T follicular helper cell (primary cell): ENCODE measurements at regions not wholly inside any gene's neighbourhood (a gene's known extent, or its start where the extent isn't known, plus 50 kb on each side); places are given as distances from the start of the nearest gene placed in this dataset.

ENCODE experiments used
- DNase-seq: peaks from one replicate; pipeline ENCODE4 v3.0.0-alpha.2; 2020; ENCODE audit warnings: low read depth

GRCh38 chr12:4134448-4135263, 138.9 kb upstream of the CCND2 start:
- DNase-seq: no peak

GRCh38 chr12:4133636-4134447, 139.7 kb upstream of the CCND2 start:
- no peak for DNase-seq

GRCh38 chr12:4133029-4133428, 140.5 kb upstream of the CCND2 start:
- no peak for DNase-seq

GRCh38 chr12:4121506-4122020, 152.0 kb upstream of the CCND2 start:
- no peak for DNase-seq

- DNase-seq: no peak
These were observed 153.1 kb upstream of the CCND2 start for GRCh38 chr12:4120316-4120917.

GRCh38 chr12:4119157-4119761, 154.3 kb upstream of the CCND2 start:
- no peak for DNase-seq

GRCh38 chr12:4118601-4119156, 154.9 kb upstream of the CCND2 start:
- no peak for DNase-seq

GRCh38 chr12:4118017-4118510, 155.5 kb upstream of the CCND2 start:
- no peak for DNase-seq

GRCh38 chr12:4117386-4118016, 156.1 kb upstream of the CCND2 start:
- DNase-seq: no peak

GRCh38 chr12:4116251-4117111, 157.1 kb upstream of the CCND2 start:
- DNase-seq: no peak

GRCh38 chr12:4115570-4115969, 158.0 kb upstream of the CCND2 start:
- no peak for DNase-seq

- peak; percentile 20 for DNase-seq
These were observed 158.6 kb upstream of the CCND2 start for GRCh38 chr12:4114986-4115385.

- DNase-seq: no peak
These were observed 160.7 kb upstream of the CCND2 start for GRCh38 chr12:4112734-4113325.

GRCh38 chr12:4112290-4112689, 161.3 kb upstream of the CCND2 start:
- DNase-seq: no peak

GRCh38 chr12:4111010-4111409, 162.6 kb upstream of the CCND2 start:
- no peak for DNase-seq

GRCh38 chr12:4109826-4110225, 163.7 kb upstream of the CCND2 start:
- no peak for DNase-seq

GRCh38 chr12:4108803-4109345, 164.7 kb upstream of the CCND2 start:
- DNase-seq: no peak

- DNase-seq: no peak
These were observed 165.5 kb upstream of the CCND2 start for GRCh38 chr12:4107911-4108697.

GRCh38 chr12:4107436-4107878, 166.1 kb upstream of the CCND2 start:
- DNase-seq: peak; percentile 59
